UCSD-AML1 (cell line): ENCODE measurements at regions not wholly inside any gene's neighbourhood (a gene's known extent, or its start where the extent isn't known, plus 50 kb on each side); places are given as distances from the start of the nearest gene placed in this dataset.

Source experiments
- DNase-seq: peaks from one replicate; lab custom pipeline; 2025; ENCODE audit not compliant: unreplicated experiment; lab: John Stamatoyannopoulos, UW

- DNase-seq, result peak; percentile 12
Observed at GRCh38 chr4:125739760-125740159, 425.0 kb downstream of the FAT4 start.

- DNase-seq, result no peak
Observed at GRCh38 chr4:125741825-125742452, 427.2 kb downstream of the FAT4 start.

DNA sequence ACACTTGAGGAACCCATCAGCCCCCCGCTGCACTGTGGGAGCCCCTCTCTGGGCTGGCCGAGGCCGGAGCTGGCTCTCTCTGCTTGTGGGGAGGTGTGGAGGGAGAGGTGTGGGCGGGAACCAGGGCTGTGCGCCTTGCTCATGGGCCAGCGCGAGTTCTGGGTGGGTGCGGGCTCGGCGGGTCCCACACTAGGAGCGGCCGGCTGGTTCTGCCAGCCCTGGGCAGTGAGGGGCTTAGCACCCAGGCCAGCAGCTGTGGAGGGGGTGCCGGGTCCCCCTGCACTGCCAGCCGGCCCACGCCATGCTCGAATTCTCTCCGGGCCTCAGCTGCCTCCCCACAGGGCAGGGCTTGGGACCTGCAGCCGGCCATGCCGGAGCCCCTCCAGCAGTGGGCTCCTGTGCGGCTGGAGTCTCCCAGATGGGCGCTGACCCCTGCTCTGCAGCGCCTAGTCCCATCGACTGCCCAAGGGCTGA, 430.2 kb downstream of the FAT4 start:
- no peak for DNase-seq

DNA sequence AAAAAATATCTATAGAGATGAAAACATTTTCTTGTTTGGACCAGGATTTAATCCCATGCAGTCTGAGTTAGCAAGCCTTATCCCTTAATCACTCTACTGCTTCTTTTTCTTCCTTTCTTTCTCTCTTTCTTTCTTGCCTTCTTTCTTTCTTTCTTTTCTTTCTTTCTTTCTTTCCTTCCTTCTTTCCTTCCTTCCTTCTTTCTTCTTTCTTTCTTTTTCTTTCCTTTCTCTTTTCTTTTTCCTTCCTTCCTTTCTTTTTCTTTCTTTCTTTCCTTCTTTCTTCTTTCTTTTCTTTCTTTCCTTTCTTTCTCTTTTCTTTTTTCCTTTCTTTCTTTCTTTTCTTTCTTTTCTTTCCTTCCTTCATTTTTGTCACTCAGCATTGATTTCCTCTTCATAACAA, 434.6 kb downstream of the FAT4 start:
- no peak for DNase-seq

DNA sequence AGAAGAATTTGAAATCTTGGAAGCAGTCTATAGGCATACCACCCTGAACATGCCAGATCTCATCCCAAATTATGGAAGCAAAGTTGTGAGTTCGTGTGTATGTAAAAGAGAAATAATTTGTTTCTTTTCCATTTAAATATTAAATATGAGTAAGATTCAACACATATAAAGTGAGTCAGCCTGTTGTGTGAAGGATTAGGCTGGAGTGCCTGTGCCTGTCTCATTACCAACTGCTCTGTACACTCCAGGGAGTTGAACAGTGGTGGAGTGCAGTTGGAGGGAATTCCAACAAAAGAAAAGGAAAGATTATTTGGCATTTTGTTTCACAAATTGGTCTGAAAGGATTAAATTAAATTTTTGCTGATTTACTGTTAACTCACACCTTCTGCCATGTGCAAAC, 435.6 kb downstream of the FAT4 start:
- no peak for DNase-seq

DNA sequence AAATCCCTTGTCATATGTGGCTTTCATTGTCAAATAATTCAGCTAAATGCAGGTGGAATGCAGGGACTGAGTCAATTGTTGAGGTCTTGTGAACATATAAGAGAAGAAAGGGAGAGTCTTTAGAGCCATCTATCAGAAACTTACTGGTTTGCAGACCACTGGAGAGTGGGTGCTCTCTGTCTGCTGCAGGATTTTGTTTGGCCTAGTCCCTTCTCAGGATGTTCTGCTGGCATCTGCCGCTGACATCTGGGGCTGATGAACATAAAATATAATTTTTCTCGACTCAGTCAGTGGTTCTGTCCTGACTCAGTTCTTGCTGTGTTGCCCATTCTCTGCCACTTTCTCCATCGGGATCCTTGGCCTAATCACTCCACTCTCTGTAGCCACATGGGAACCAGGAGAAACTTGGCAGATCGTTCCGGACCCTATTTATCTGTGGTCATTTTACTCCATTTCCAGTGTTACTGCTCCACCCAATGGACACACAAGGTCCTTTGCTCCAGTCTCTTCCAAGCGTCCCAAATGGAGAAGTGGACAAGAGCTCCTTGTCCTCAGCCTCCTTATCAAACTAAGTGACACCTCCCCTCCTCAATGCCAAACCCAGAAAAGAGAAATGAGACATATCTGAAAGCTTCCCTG, 436.2 kb downstream of the FAT4 start:
- no peak for DNase-seq

DNA sequence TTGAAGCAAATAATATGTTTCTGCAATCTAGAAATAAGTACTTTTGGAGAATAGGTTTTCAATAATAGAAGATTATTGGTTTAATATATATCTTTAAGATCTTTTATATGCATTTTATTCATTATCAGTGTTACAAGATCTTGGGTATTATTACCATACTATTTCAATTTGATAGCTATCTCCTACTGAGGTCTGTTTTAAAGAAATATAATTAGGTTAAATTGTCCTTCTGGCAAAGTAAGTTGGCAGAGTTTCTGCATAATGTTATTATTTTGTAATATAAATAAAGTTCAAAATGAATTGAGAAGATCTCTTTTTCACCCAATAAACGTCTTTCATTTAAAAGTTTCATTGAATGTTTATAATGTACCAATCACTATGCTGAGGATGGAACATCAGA, 443.7 kb downstream of the FAT4 start:
- no peak for DNase-seq

DNA sequence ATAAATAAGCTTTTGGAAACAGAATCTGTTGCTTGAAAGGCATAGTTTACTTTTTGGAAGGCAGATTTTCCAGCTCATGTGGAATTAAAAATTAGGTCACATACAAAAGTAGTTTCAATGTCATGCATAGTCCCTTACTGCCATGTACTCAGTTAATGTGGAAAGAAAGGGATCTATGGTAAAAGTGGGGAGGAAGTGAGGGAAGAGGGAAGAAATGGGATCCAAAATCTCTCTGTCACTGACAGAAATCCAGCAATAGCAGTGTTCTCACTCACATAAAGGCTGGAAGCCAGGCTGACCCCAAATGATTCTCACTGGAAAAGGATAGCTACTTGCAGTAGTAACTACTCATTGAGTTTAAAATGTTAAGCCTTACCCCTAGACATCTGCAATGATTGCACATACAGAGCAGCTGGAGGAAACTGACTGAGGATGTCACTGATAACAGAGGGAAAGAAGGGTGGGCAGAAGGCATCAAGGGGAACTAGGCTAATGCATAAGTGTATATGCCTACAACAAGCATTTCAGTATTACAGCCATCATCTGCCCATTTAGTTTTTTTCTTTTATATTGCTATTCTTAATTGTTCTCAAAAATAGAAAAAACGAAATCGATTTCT, 445.6 kb downstream of the FAT4 start:
- no peak for DNase-seq

- DNase-seq, result no peak
Observed at GRCh38 chr4:125760956-125761355, 446.2 kb downstream of the FAT4 start.

DNA sequence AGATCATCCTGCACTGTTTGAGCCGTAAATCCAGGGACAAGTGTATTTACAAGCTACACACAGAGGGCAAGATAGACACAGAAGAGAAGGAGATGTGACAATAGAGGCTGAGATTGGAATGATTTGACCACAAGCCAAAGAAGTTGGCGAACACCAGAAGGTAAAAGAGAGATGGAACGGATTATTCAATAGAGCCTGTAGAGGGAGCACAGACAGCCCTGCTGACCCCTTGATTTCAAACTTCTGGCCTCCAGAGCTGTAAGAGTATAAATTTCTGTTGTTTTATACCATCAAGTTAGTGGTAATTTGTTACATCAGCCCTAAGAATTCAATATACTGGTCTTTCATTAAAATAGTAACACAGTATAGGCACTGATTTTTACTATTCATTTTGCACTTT, 447.8 kb downstream of the FAT4 start:
- no peak for DNase-seq

GRCh38 chr4:125765941-125766340, 451.2 kb downstream of the FAT4 start:
- DNase-seq, result no peak

GRCh38 chr4:125770814-125771398, 456.2 kb downstream of the FAT4 start:
- no peak for DNase-seq

- no peak for DNase-seq
Observed at GRCh38 chr4:125772680-125773079, 457.9 kb downstream of the FAT4 start.

DNA sequence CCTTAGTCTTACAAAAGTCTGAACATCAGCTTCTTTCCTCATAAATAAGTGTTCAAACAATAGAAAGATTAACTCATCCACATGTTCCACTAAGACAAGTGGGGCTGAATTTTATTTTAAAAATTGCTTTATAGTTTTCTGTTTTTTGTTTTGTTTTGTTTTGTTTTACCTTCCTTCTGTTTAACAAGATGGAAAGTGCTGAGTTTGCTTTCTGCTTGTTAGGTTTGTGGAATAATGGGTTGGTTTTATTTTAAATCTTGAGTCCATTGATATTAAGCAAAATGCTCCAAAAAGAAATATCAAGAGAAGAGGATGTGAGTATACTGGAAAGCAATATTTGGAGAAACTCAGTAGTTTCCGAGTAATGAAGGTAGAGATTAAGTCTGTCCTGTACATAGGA, 458.7 kb downstream of the FAT4 start:
- DNase-seq, result no peak

DNA sequence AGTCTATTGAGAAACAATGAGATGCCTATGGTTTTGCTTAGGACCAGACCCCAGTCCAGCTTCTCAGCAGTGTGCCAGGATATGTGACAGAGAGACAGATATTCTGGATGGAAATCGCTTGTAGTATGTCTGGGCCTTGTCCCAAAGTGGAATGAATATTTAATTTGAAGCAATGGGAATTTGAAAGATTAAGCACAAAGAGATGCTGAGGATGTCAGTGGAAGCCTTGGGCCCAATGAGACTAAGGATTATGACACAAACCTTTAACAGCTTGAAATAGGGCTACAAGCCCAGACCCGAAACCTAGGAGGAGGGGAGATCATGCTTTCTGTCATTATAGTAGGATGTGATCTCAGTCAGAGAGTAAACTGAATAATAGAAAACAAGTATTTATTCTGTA, 459.2 kb downstream of the FAT4 start:
- no peak for DNase-seq

DNA sequence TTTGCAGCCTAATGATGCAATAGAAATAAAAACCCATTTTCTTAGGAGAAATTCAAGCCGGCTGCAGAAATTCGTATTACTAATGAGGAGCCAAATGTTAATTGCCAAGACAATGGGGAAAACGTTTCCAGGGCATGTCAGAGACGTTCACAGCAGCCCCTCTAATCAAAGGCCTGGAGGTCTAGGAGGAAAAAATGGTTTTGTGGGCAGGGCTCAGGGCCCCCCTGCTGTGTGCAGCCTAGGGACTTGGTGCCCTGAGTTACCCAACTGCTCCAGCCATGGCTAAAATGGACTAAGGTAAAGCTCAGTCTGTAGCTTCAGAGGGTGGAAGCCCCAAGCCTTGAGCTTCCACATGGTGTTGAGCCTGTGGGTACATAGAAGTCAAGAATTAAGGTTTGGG, 461.4 kb downstream of the FAT4 start:
- no peak for DNase-seq

- DNase-seq, result no peak
Observed at GRCh38 chr4:125780164-125780563, 465.4 kb downstream of the FAT4 start.

GRCh38 chr4:125780747-125781146, 466.0 kb downstream of the FAT4 start:
- no peak for DNase-seq

DNA sequence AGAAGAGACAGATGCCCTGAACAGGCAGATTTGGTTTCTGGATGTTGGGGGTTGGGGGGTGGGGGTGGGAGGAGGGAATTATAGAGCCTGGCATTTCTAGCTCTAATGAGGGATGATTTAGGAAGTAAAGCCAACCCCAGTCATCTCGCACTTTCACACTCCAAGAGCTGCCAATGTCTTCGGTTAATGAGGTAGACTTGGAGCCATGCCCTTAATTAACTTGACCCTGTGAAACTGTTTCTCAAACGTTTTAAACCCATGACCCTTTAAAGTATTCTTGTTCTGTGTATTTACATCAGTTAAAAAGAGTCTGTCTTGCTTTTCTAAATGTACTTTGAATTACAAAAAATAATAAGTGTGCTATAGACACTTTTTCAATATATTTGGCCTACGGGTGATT, 466.9 kb downstream of the FAT4 start:
- DNase-seq, result no peak

- DNase-seq, result no peak
Observed at GRCh38 chr4:125784741-125785140, 470.0 kb downstream of the FAT4 start.

- no peak for DNase-seq
Observed at GRCh38 chr4:125787707-125788106, 473.0 kb downstream of the FAT4 start.

DNA sequence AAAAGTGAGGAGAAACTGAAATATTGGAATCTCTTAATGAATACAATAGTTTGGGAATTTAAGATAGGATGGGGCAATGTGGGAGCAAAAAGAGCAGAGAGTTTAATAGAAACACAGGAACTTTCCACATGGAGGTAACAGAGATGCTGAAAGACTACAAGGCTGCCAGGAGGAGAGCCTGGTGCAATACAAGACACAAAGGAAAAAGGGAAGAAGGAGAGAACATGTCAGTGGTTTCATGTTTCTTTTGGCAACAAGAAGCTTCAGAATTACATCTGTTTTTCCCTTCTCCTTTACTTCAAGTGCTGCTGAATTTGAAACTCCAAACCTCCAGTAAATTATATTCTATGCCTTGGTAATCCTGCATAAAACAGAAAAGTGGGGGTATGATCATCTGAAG, 474.3 kb downstream of the FAT4 start:
- no peak for DNase-seq
